Coronary artery (tissue), 2 donors: ENCODE measurements at regions not wholly inside any gene's neighbourhood (a gene's known extent, or its start where the extent isn't known, plus 50 kb on each side); places are given as distances from the start of the nearest gene placed in this dataset.

Experiments used
- DNase-seq: peaks from one replicate; pipeline ENCODE4 v3.0.0-alpha.2; 2017; ENCODE audit warnings: low spot score
- H3K27ac ChIP-seq, 2 donors: fragments of 200-600 bp; sonication (generic); one replicate each; pipeline ENCODE4 v1.5.1; 2016 to 2019
- H3K4me3 ChIP-seq: fragments of 200-600 bp; sonication (generic); 2 replicates; pipeline ENCODE4 v1.5.1; 2016; ENCODE audit warnings: mild to moderate bottlenecking, moderate library complexity
- TF ChIP-seq, protein P1 (sequence below): fragments of 200-600 bp; sonication (generic); IDR thresholded peaks from one replicate; pipeline ENCODE4 v1.5.1; 2019; ENCODE audit warnings: antibody characterized with exemption

DNA sequence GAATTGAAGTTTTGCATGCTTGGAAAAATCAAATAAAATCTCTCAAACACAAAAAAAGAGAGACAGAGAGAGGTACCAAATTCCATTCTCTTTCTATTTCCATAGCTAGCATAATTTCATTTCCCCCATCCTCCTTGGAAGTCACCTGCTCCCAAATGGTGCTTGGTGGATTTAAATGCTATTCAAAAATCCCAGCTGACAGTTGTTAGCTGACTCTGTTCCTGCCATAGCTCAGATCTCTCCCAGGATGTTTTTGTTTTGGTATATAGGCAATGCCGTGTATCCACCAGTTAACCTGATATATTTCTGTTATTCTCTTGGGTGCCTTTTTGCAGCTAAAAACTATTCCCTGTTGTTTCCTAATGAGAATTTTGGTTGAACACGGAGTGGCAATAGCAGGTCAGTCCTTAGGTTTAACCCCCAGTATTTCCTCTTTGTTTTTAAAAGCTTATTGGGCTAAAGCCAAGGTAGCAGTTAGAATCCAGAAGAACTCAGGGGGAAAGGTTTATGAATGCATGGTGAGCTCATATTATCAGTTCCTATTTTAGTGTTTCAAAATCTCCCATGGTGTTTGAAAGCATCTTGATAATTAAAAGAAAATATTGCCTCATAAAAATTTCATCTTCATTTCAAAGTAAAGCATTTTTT is 240.0 kb upstream of the GBE1 start:
- Histone ChIP-seq H3K4me3 (no peak overlapping the region), H3K27ac (no peak overlapping the region)
- DNase-seq, result no peak
- TF ChIP-seq, protein P1, sequence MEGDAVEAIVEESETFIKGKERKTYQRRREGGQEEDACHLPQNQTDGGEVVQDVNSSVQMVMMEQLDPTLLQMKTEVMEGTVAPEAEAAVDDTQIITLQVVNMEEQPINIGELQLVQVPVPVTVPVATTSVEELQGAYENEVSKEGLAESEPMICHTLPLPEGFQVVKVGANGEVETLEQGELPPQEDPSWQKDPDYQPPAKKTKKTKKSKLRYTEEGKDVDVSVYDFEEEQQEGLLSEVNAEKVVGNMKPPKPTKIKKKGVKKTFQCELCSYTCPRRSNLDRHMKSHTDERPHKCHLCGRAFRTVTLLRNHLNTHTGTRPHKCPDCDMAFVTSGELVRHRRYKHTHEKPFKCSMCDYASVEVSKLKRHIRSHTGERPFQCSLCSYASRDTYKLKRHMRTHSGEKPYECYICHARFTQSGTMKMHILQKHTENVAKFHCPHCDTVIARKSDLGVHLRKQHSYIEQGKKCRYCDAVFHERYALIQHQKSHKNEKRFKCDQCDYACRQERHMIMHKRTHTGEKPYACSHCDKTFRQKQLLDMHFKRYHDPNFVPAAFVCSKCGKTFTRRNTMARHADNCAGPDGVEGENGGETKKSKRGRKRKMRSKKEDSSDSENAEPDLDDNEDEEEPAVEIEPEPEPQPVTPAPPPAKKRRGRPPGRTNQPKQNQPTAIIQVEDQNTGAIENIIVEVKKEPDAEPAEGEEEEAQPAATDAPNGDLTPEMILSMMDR, result no peak

DNA sequence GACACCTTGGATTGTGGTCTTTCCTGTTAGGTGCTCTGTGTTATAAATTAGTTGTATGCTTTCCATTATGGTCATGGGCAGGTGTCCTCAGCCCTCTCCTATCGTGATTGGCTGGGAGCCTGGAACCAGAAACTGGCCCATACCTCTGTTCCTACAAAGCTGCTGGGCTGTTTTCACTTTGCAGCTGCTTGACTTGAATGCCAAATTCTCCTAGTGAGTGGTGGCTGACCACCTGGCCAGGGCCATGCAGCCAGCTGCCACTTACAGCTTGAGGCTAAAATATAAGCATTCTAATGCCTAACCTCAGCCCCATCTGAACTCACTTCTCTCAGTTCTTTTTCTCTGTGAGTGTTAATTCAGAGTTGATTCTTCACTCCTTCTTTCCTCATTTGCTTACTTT is 239.3 kb upstream of the GBE1 start:
- no peak for DNase-seq

DNA sequence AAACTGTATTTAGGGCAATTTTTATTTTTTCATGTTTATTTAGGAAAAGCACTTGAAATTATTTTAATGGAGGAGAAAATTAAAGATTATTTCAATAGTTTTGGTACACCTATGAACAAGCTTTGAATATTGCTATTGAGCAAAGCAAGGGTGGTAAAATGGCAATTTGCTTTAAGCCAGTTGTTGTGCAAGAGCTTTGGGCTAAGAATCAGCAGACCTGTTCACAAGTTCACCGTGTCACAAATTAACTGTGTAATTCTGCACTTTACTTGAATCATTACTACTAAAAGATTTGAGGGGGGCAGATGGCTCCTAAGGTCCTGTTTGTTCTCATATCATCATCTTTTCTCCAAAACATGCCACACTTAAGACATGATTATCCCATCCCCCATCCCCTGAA is 238.9 kb upstream of the GBE1 start:
- no peak overlapping the region for H3K27ac ChIP-seq
- TF ChIP-seq, protein P1, result no peak
- no peak for DNase-seq
- no peak overlapping the region for H3K4me3 ChIP-seq

More for the DNA sequence above, 239.3 kb upstream of the GBE1 start:
- H3K4me3 ChIP-seq, result no peak overlapping the region
- TF ChIP-seq, protein P1, result no peak
- H3K27ac ChIP-seq, result no peak overlapping the region

GRCh38 chr3:81998907-81999306 is 237.5 kb upstream of the GBE1 start:
- TF ChIP-seq, protein P1, result no peak
- no peak overlapping the region for H3K27ac ChIP-seq
- no peak overlapping the region for H3K4me3 ChIP-seq
- no peak for DNase-seq

GRCh38 chr3:81998139-81998755 is 236.8 kb upstream of the GBE1 start:
- TF ChIP-seq, protein P1, result no peak
- no peak overlapping the region for H3K4me3 ChIP-seq
- DNase-seq, result no peak
- no peak overlapping the region for H3K27ac ChIP-seq

GRCh38 chr3:81997390-81997789 is 235.9 kb upstream of the GBE1 start:
- Histone ChIP-seq H3K4me3 (no peak overlapping the region), H3K27ac (no peak overlapping the region)
- no peak for DNase-seq
- TF ChIP-seq, protein P1, result no peak

DNA sequence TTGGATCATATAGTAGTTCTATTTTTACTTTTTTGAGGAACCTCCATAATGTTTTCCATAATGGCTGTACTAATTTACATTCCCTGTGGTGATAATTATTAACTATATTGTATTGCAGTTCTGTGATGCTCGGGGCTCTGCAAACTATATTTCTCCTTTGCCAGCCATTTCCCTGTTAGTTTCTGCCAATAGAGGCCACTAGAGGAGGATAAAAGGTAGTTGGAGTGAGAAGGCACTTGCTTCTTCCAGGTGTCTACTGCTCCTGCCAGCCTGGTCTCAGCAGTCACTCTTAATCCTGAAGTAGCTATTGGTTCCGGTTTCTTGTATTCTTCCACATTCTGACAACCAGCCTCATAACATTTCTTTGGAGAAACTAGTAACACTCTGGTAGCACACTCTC is 233.9 kb upstream of the GBE1 start:
- Histone ChIP-seq H3K27ac (no peak overlapping the region), H3K4me3 (no peak overlapping the region)
- DNase-seq, result no peak
- TF ChIP-seq, protein P1, result no peak
